WERI-Rb-1 (cell line): ENCODE measurements at regions not wholly inside any gene's neighbourhood (a gene's known extent, or its start where the extent isn't known, plus 50 kb on each side); places are given as distances from the start of the nearest gene placed in this dataset.

Experiments used
- DNase-seq: peaks from one replicate; pipeline ENCODE4 v3.0.0-alpha.2; 2020
- H3K27ac ChIP-seq: fragments of 250-450 bp; sonication (Bioruptor Pico); 2 replicates; pipeline ENCODE4 v1.5.1; 2020; ENCODE audit warnings: mild to moderate bottlenecking, moderate library complexity
- H3K27me3 ChIP-seq: fragments of 250-450 bp; sonication (Bioruptor Pico); 2 replicates; pipeline ENCODE4 v1.5.1; 2021; ENCODE audit warnings: mild to moderate bottlenecking, low read depth, moderate library complexity; ENCODE audit not compliant: insufficient read depth, severe bottlenecking
- H3K36me3 ChIP-seq: fragments of 250-450 bp; sonication (Bioruptor Pico); 2 replicates; pipeline ENCODE4 v1.5.1; 2020; ENCODE audit warnings: mild to moderate bottlenecking, moderate library complexity
- H3K4me3 ChIP-seq: 2 replicates; pipeline ENCODE4 v1.5.1; 2011; ENCODE audit warnings: low read depth, mild to moderate bottlenecking, control low read depth, low read length
- H3K9me3 ChIP-seq: fragments of 250-450 bp; sonication (Bioruptor Pico); 2 replicates; pipeline ENCODE4 v1.5.1; 2021; ENCODE audit warnings: mild to moderate bottlenecking, moderate library complexity; ENCODE audit not compliant: severe bottlenecking
- TF ChIP-seq, protein P1 (sequence below): IDR thresholded peaks from 2 replicates; pipeline ENCODE4 v1.5.1; 2011; ENCODE audit warnings: low read depth, mild to moderate bottlenecking, control low read depth, inconsistent platforms, low read length

DNA sequence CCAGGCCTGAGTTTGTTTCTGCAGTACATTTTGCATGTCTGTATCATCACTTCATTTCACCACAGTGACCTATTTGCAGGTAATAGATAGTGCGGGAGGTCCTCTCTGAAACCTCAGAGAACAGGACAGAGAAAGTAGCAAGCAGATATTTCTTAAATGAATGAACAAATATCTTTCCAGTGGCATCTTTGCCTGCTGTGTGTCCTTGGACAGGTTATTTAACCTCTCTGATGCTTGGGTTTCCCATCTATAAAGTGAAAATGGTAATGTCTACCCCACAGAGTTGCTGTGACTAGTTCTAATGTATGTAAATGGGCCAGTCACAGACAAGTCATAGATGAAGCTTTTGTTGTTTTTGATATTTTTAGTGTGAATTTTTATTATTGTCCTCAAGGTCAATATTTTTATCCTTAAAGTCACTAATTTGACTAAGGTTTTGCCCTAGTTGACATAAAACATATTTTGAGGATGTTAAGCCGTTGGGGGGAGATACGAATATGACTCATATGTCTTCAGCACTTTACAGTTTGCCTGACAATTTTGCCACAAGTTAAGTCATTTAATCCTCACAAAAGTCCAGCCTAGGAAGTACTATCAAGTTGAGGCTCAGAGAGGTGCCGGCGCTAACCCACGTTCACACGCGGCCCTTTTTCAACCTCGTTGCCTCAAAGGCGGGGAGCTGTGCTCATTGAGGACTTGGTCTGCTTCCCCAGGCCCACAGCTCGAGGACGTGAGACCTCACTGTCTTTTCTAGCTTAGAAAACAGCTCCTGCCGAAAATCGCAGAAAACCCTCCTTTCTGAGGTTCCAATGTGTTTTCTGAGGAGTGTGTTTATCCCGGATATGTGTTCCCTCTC is 126.7 kb upstream of the STX18 start:
- TF ChIP-seq, protein P1, sequence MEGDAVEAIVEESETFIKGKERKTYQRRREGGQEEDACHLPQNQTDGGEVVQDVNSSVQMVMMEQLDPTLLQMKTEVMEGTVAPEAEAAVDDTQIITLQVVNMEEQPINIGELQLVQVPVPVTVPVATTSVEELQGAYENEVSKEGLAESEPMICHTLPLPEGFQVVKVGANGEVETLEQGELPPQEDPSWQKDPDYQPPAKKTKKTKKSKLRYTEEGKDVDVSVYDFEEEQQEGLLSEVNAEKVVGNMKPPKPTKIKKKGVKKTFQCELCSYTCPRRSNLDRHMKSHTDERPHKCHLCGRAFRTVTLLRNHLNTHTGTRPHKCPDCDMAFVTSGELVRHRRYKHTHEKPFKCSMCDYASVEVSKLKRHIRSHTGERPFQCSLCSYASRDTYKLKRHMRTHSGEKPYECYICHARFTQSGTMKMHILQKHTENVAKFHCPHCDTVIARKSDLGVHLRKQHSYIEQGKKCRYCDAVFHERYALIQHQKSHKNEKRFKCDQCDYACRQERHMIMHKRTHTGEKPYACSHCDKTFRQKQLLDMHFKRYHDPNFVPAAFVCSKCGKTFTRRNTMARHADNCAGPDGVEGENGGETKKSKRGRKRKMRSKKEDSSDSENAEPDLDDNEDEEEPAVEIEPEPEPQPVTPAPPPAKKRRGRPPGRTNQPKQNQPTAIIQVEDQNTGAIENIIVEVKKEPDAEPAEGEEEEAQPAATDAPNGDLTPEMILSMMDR, result no peak
- no peak overlapping the region for H3K27ac ChIP-seq
- H3K4me3 ChIP-seq, result no peak overlapping the region
- no peak for DNase-seq
- no peaks in the 10 kb centered on the region for H3K36me3 ChIP-seq
- H3K27me3 ChIP-seq, result no peaks in the 10 kb centered on the region
- H3K9me3 ChIP-seq, result no peaks in the 10 kb centered on the region

DNA sequence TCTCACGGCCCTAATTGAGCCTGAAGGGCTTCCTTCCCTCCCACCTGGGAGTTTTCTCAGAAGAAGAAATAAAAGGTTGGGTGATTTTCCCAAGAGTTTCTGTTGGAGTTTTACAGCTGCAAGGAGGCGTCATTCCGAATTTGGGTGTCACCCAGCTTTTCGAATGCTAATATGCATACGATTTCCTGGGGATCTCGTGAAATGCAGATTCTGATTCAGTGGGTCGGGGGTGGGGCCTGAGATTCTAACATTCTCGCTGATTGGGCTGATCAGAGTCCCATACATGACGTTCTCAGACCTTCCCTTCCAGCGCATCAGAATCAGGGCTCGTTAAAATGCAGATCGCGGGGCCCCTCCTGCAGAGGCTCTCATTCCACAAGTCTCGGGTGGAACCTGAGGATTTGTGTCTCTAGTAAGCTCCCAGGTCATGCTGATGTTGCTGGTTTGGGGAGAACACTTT is 125.8 kb upstream of the STX18 start:
- Histone ChIP-seq H3K4me3 (no peak overlapping the region), H3K36me3 (no peaks in the 10 kb centered on the region), H3K27ac (peak overlapping the region; percentile 48), H3K9me3 (no peaks in the 10 kb centered on the region), H3K27me3 (no peaks in the 10 kb centered on the region)
- TF ChIP-seq, protein P1, result no peak
- DNase-seq, result no peak

DNA sequence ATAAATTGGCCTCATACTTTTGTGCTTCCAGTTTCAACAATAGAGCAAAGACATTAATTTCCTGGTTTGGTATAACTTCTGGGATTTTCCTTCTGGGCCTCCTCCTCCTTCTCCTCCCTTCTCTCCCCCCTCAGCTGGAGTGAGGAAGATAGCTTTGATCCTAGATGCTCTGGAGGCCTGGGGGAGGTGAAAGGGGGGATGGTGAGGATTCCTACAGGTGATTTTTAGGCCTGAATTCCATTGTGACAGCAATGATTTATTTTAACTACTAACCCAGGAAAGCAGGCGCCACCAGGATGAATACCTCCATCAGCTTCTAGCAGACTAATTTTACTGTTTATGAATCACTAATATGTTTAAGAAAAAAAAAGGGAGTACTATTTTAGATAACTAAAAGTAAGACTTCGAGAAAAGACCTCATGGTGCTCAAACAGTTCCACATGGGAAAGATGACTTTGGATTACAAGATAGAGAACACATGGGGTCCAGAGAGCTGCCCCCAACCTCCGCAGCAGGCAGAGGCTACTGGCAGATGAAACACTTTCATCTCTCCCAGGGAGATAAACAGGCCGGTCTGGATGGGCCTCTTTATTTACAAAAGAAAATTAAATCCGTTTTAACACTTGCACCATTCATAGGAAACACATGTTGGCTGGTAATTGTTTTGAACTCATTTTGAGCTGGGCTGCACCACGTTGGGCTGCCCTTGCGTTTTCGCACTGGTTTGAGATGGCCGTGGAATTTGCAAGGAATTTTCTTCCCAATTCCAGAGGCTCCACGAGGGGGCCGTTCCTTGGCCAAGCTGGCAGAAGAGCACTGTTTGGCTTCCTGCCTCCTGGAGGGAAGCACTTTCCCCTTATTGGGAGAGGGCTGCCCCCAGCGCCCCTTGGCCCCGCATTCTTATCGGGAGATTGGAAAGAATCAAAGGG is 125.1 kb upstream of the STX18 start:
- DNase-seq, result no peak
- Histone ChIP-seq H3K9me3 (no peaks in the 10 kb centered on the region), H3K27ac (peak overlapping the region; percentile 48), H3K4me3 (no peak overlapping the region), H3K36me3 (no peaks in the 10 kb centered on the region), H3K27me3 (no peaks in the 10 kb centered on the region)
- TF ChIP-seq, protein P1, result 0 out of 2 replicates have a peak, but pooled peaks have one; percentile 1

DNA sequence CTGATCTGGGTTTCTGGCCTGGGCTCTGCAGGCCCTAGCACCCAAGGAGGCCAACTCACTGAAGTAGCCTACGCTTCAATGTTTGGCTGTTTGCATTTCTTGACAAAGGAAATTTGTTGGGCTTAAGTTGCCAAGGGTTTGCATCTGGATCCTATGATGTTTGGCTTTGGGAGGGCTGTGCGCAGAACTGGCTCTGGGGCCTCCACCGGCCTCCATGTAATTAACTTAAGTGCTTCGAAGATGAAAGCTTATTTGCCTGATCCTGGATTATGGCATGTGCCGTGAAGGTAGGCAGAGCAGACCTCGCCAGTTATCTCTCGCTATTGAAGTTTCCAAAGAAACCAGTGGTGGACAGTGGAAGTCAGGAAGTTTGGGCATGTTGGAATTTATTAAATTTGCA is 124.3 kb upstream of the STX18 start:
- no peaks in the 10 kb centered on the region for H3K27me3 ChIP-seq
- peak overlapping the region; percentile 76 for H3K27ac ChIP-seq
- no peak overlapping the region for H3K4me3 ChIP-seq
- TF ChIP-seq, protein P1, result no peak
- H3K9me3 ChIP-seq, result no peaks in the 10 kb centered on the region
- peak; percentile 85 for DNase-seq
- H3K36me3 ChIP-seq, result no peaks in the 10 kb centered on the region

DNA sequence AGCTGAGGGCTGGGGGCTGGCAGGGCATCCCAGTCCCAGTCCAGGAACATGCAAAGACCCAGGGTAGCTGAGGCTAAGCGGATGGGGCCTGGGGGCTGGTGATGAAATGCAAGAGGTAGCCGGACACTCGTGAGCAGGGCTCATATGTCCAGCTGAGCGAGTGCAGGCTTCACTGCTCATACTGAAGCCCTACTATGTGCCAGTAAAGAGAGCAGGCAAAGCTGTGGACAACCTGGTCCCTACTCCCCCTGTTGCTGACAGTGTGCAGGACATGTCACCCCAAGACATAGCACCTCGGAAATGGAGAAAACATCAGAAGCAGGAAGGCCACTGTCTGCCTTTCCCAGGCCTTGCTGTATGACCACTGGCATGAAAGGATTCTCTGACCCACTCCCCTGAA is 122.4 kb upstream of the STX18 start:
- no peaks in the 10 kb centered on the region for H3K36me3 ChIP-seq
- no peaks in the 10 kb centered on the region for H3K27me3 ChIP-seq
- no peaks in the 10 kb centered on the region for H3K9me3 ChIP-seq
- H3K27ac ChIP-seq, result peak overlapping the region; percentile 76
- no peak overlapping the region for H3K4me3 ChIP-seq
- TF ChIP-seq, protein P1, result 0 out of 2 replicates have a peak, but pooled peaks have one; percentile 4
- DNase-seq, result no peak
